Ascending aorta (tissue), 2 donors: ENCODE measurements at regions not wholly inside any gene's neighbourhood (a gene's known extent, or its start where the extent isn't known, plus 50 kb on each side); places are given as distances from the start of the nearest gene placed in this dataset.

Experiments used
- DNase-seq, 2 donors: peaks; one replicate each; pipeline ENCODE4 v3.0.0-alpha.2; 2019; ENCODE audit warnings: low spot score in 2 of 2
- H3K27ac ChIP-seq, 2 donors: fragments of 200-600 bp; sonication (generic); one replicate each; pipeline ENCODE4 v1.5.1; 2016 to 2017; ENCODE audit warnings: mild to moderate bottlenecking in 1 of 2
- H3K27me3 ChIP-seq: fragments of 200-600 bp; sonication (generic); one replicate; pipeline ENCODE4 v1.5.1; 2017
- H3K36me3 ChIP-seq, 2 donors: fragments of 200-600 bp; sonication (generic); one replicate each; pipeline ENCODE4 v1.5.1; 2016
- H3K4me1 ChIP-seq, 2 donors: fragments of 200-600 bp; sonication (generic); one replicate each; pipeline ENCODE4 v1.5.1; 2016 to 2017; ENCODE audit warnings: mild to moderate bottlenecking in 1 of 2
- H3K4me3 ChIP-seq, 2 donors: fragments of 200-600 bp; sonication (generic); one replicate each; pipeline ENCODE4 v1.5.1; 2016 to 2017; ENCODE audit warnings: mild to moderate bottlenecking in 1 of 2
- H3K9me3 ChIP-seq, 2 donors: fragments of 200-600 bp; sonication (generic); one replicate each; pipeline ENCODE4 v1.5.1; 2016
- CTCF ChIP-seq, 3 experiments: fragments of 200-600 bp in 2 of 3; fragments of 450-650 bp in 1 of 3; sonication (generic) in 2 of 3; IDR thresholded peaks; one replicate each; pipeline ENCODE4 v1.5.1; 2016 to 2019; ENCODE audit warnings: antibody characterized with exemption in 3 of 3, mild to moderate bottlenecking in 1 of 3, moderate library complexity in 1 of 3
- intact Hi-C: fragments of 100-400 bp; cut with DNase I; formaldehyde crosslinking; loops from one replicate; pipeline ENCODE4 v1.15.1; 2023

GRCh38 chr9:87089506-87089905 is 142.2 kb upstream of the GAS1 start:
- no peak overlapping the region for H3K27ac ChIP-seq
- no peaks in the 10 kb centered on the region for H3K36me3 ChIP-seq
- no peak overlapping the region for H3K4me3 ChIP-seq
- no peaks in the 10 kb centered on the region for H3K9me3 ChIP-seq
- H3K4me1 ChIP-seq = peaks cover 4 to 6% of the 10 kb centered on the region in 2 donors
- intact Hi-C loops = no loop called here
- TF ChIP-seq CTCF (IDR thresholded peaks at IDR 0.05) = no peak
- no peak for DNase-seq
- H3K27me3 ChIP-seq = no peaks in the 10 kb centered on the region

GRCh38 chr9:87089929-87090328 is 142.6 kb upstream of the GAS1 start:
- DNase-seq = no peak
- no peaks in the 10 kb centered on the region for H3K9me3 ChIP-seq
- no peak for TF ChIP-seq CTCF (IDR thresholded peaks at IDR 0.05)
- intact Hi-C loops = no loop called here
- H3K27ac ChIP-seq = no peak overlapping the region
- no peak overlapping the region for H3K4me3 ChIP-seq
- peaks cover 4 to 6% of the 10 kb centered on the region in 2 donors for H3K4me1 ChIP-seq
- H3K36me3 ChIP-seq = no peaks in the 10 kb centered on the region
- H3K27me3 ChIP-seq = no peaks in the 10 kb centered on the region

- H3K27me3 ChIP-seq = no peaks in the 10 kb centered on the region
- intact Hi-C loops = no loop called here
- H3K27ac ChIP-seq = no peak overlapping the region
- H3K4me3 ChIP-seq = no peak overlapping the region
- no peaks in the 10 kb centered on the region for H3K4me1 ChIP-seq
- no peaks in the 10 kb centered on the region for H3K9me3 ChIP-seq
- no peaks in the 10 kb centered on the region for H3K36me3 ChIP-seq
- no peak for TF ChIP-seq CTCF (IDR thresholded peaks at IDR 0.05)
- no peak for DNase-seq
Measured at GRCh38 chr9:87093777-87094176, 146.5 kb upstream of the GAS1 start.

- no peak for DNase-seq
- Histone ChIP-seq H3K9me3 (no peaks in the 10 kb centered on the region), H3K27me3 (no peaks in the 10 kb centered on the region), H3K27ac (no peak overlapping the region), H3K36me3 (no peaks in the 10 kb centered on the region), H3K4me3 (no peak overlapping the region), H3K4me1 (no peaks in the 10 kb centered on the region)
- intact Hi-C loops = no loop called here
- TF ChIP-seq CTCF (IDR thresholded peaks at IDR 0.05) = no peak
Measured at GRCh38 chr9:87095951-87096350, 148.6 kb upstream of the GAS1 start.

GRCh38 chr9:87096506-87096905 is 149.2 kb upstream of the GAS1 start:
- TF ChIP-seq CTCF (IDR thresholded peaks at IDR 0.05) = no peak
- intact Hi-C loops = no loop called here
- no peak for DNase-seq
- Histone ChIP-seq H3K9me3 (no peaks in the 10 kb centered on the region), H3K4me3 (no peak overlapping the region), H3K27me3 (no peaks in the 10 kb centered on the region), H3K36me3 (no peaks in the 10 kb centered on the region), H3K4me1 (no peaks in the 10 kb centered on the region), H3K27ac (no peak overlapping the region)

GRCh38 chr9:87097238-87097637 is 149.9 kb upstream of the GAS1 start:
- intact Hi-C loops = no loop called here
- H3K4me3 ChIP-seq = no peak overlapping the region
- H3K4me1 ChIP-seq = no peaks in the 10 kb centered on the region
- no peak for DNase-seq
- TF ChIP-seq CTCF (IDR thresholded peaks at IDR 0.05) = no peak
- no peaks in the 10 kb centered on the region for H3K9me3 ChIP-seq
- H3K27me3 ChIP-seq = no peaks in the 10 kb centered on the region
- no peaks in the 10 kb centered on the region for H3K36me3 ChIP-seq
- H3K27ac ChIP-seq = no peak overlapping the region
